ENCODE measurements at regions not wholly inside any gene's neighbourhood (a gene's known extent, or its start where the extent isn't known, plus 50 kb on each side); places are given as distances from the start of the nearest gene placed in this dataset.

- Histone ChIP-seq H3K4me3 (replicated peaks in 1 of 4; ENCODE audit: control extremely low read depth in 1 of 4, insufficient read depth in 1 of 4, low read depth in 3 of 4, low read length in 4 of 4) (no peak overlapping the region), H3K79me2 (ENCODE audit: control insufficient read depth, insufficient read depth, low read length) (no peaks in the 10 kb centered on the region), H3K36me3 (ENCODE audit: control insufficient read depth, insufficient read depth, low read length) (no peaks in the 10 kb centered on the region), H3K4me2 (ENCODE audit: extremely low read depth, insufficient read depth, low read length) (no peak overlapping the region), H3K9me3 (ENCODE audit: control insufficient read depth, insufficient read depth, low read depth, low read length) (no peaks in the 10 kb centered on the region), H3K27me3 (ENCODE audit: control insufficient read depth, insufficient read depth, low read length) (no peaks in the 10 kb centered on the region), H3K27ac (ENCODE audit: insufficient read depth, low read length) (no peak overlapping the region), H4K20me1 (ENCODE audit: control insufficient read depth, extremely low read depth, insufficient read depth, low read length) (no peaks in the 10 kb centered on the region), H3K4me1 (ENCODE audit: control insufficient read depth, extremely low read depth, insufficient read depth, low read length) (no peaks in the 10 kb centered on the region), H3K9ac (ENCODE audit: insufficient read depth, low read length) (no peak overlapping the region), H2AFZ (ENCODE audit: low read length) (no peak overlapping the region)
- DNase-seq (ENCODE audit: low read depth in 2 of 2) = no peak
- TF ChIP-seq CTCF (conservative IDR thresholded peaks at IDR 0.05 in 1 of 2, IDR thresholded peaks at IDR 0.05 in 1 of 2; ENCODE audit: low read depth in 1 of 2, low read length in 2 of 2) = no peak
- TF ChIP-seq EZH2 (IDR thresholded peaks at IDR 0.05; ENCODE audit: low read length, missing control alignments) = no peak
Observed at GRCh38 chr5:8740595-8740994, 805.3 kb downstream of the SEMA5A start.

GRCh38 chr5:8749556-8749955 lies 796.3 kb downstream of the SEMA5A start:
- Histone ChIP-seq H3K36me3 (ENCODE audit: control insufficient read depth, insufficient read depth, low read length) (no peaks in the 10 kb centered on the region), H3K4me2 (ENCODE audit: extremely low read depth, insufficient read depth, low read length) (no peak overlapping the region), H3K4me1 (ENCODE audit: control insufficient read depth, extremely low read depth, insufficient read depth, low read length) (no peaks in the 10 kb centered on the region), H3K4me3 (replicated peaks in 1 of 4; ENCODE audit: control extremely low read depth in 1 of 4, insufficient read depth in 1 of 4, low read depth in 3 of 4, low read length in 4 of 4) (no peak overlapping the region), H3K27ac (ENCODE audit: insufficient read depth, low read length) (no peak overlapping the region), H3K79me2 (ENCODE audit: control insufficient read depth, insufficient read depth, low read length) (no peaks in the 10 kb centered on the region), H3K9me3 (ENCODE audit: control insufficient read depth, insufficient read depth, low read depth, low read length) (no peaks in the 10 kb centered on the region), H2AFZ (ENCODE audit: low read length) (no peak overlapping the region), H4K20me1 (ENCODE audit: control insufficient read depth, extremely low read depth, insufficient read depth, low read length) (no peaks in the 10 kb centered on the region), H3K27me3 (ENCODE audit: control insufficient read depth, insufficient read depth, low read length) (no peaks in the 10 kb centered on the region), H3K9ac (ENCODE audit: insufficient read depth, low read length) (no peak overlapping the region)
- no peak for TF ChIP-seq EZH2 (IDR thresholded peaks at IDR 0.05; ENCODE audit: low read length, missing control alignments)
- TF ChIP-seq CTCF (conservative IDR thresholded peaks at IDR 0.05 in 1 of 2, IDR thresholded peaks at IDR 0.05 in 1 of 2; ENCODE audit: low read depth in 1 of 2, low read length in 2 of 2) = no peak
- no peak for DNase-seq (ENCODE audit: low read depth in 2 of 2)

GRCh38 chr5:8750100-8750499 lies 795.8 kb downstream of the SEMA5A start:
- no peaks in the 10 kb centered on the region for H3K27me3 ChIP-seq (ENCODE audit: control insufficient read depth, insufficient read depth, low read length)
- H3K9me3 ChIP-seq (ENCODE audit: control insufficient read depth, insufficient read depth, low read depth, low read length) = no peaks in the 10 kb centered on the region
- H3K9ac ChIP-seq (ENCODE audit: insufficient read depth, low read length) = no peak overlapping the region
- no peaks in the 10 kb centered on the region for H3K36me3 ChIP-seq (ENCODE audit: control insufficient read depth, insufficient read depth, low read length)
- TF ChIP-seq EZH2 (IDR thresholded peaks at IDR 0.05; ENCODE audit: low read length, missing control alignments) (no peak), CTCF (conservative IDR thresholded peaks at IDR 0.05 in 1 of 2, IDR thresholded peaks at IDR 0.05 in 1 of 2; ENCODE audit: low read depth in 1 of 2, low read length in 2 of 2) (no peak)
- no peaks in the 10 kb centered on the region for H4K20me1 ChIP-seq (ENCODE audit: control insufficient read depth, extremely low read depth, insufficient read depth, low read length)
- no peak overlapping the region for H2AFZ ChIP-seq (ENCODE audit: low read length)
- peak in 1 of 2 donors; percentile 50 for DNase-seq (ENCODE audit: low read depth in 2 of 2)
- H3K4me1 ChIP-seq (ENCODE audit: control insufficient read depth, extremely low read depth, insufficient read depth, low read length) = no peaks in the 10 kb centered on the region
- H3K27ac ChIP-seq (ENCODE audit: insufficient read depth, low read length) = no peak overlapping the region
- H3K4me2 ChIP-seq (ENCODE audit: extremely low read depth, insufficient read depth, low read length) = no peak overlapping the region
- no peak overlapping the region for H3K4me3 ChIP-seq (replicated peaks in 1 of 4; ENCODE audit: control extremely low read depth in 1 of 4, insufficient read depth in 1 of 4, low read depth in 3 of 4, low read length in 4 of 4)
- H3K79me2 ChIP-seq (ENCODE audit: control insufficient read depth, insufficient read depth, low read length) = no peaks in the 10 kb centered on the region

All from fibroblast of lung (primary cell).